SK-N-SH treated with all-trans-retinoic acid at 6 μM for 48 hours (cell line): ENCODE measurements at regions not wholly inside any gene's neighbourhood (a gene's known extent, or its start where the extent isn't known, plus 50 kb on each side); places are given as distances from the start of the nearest gene placed in this dataset.

Source experiments
- ARNTL ChIP-seq: fragments of 450-650 bp; formaldehyde crosslinking; IDR thresholded peaks from 2 replicates; pipeline ENCODE4 v1.5.0; 2020; ENCODE audit warnings: low read depth, mild to moderate bottlenecking, moderate library complexity, borderline replicate concordance
- RARB ChIP-seq: fragments of 250-450 bp; sonication (Bioruptor Pico); IDR thresholded peaks from 2 replicates; pipeline ENCODE4 v1.8.0; 2021; ENCODE audit warnings: mild to moderate bottlenecking, moderate library complexity
- ZFP30 ChIP-seq: fragments of 450-650 bp; formaldehyde crosslinking; IDR thresholded peaks from 2 replicates; pipeline ENCODE4 v1.5.0; 2022; ENCODE audit warnings: mild to moderate bottlenecking, moderate library complexity

- no peak for TF ChIP-seq RARB (CRISPR knock-in tag)
- no peak for TF ChIP-seq ZFP30
- no peak for TF ChIP-seq ARNTL (CRISPR knock-in tag)
Measured at GRCh38 chr10:4633776-4634175, 192.2 kb upstream of the AKR1E2 start.
